NCI-H82 treated with DMSO at 0.1 percent for 48 hours (cell line): ENCODE measurements at regions not wholly inside any gene's neighbourhood (a gene's known extent, or its start where the extent isn't known, plus 50 kb on each side); places are given as distances from the start of the nearest gene placed in this dataset.

Experiments
- DNase-seq: peaks from one replicate; lab custom pipeline; 2025; ENCODE audit not compliant: unreplicated experiment; lab: John Stamatoyannopoulos, UW

- no peak for DNase-seq
Observed at GRCh38 chr11:36874291-36874690, 276.3 kb upstream of the RAG2 start.

- no peak for DNase-seq
Observed at GRCh38 chr11:36870361-36870760, 272.3 kb upstream of the RAG2 start.

GRCh38 chr11:36868380-36868779, 270.3 kb upstream of the RAG2 start:
- no peak for DNase-seq

GRCh38 chr11:36865846-36866245, 267.8 kb upstream of the RAG2 start:
- DNase-seq, result no peak

- DNase-seq, result no peak
Observed at GRCh38 chr11:36854875-36855274, 256.8 kb upstream of the RAG2 start.

- no peak for DNase-seq
Observed at GRCh38 chr11:36848660-36849059, 250.6 kb upstream of the RAG2 start.

GRCh38 chr11:36840378-36840777, 242.3 kb upstream of the RAG2 start:
- DNase-seq, result no peak

GRCh38 chr11:36837831-36838437, 239.9 kb upstream of the RAG2 start:
- no peak for DNase-seq

GRCh38 chr11:36825251-36825650, 227.2 kb upstream of the RAG2 start:
- DNase-seq, result no peak

- DNase-seq, result no peak
Observed at GRCh38 chr11:36824349-36824748, 226.3 kb upstream of the RAG2 start.

GRCh38 chr11:36822829-36823228, 224.8 kb upstream of the RAG2 start:
- no peak for DNase-seq

GRCh38 chr11:36818410-36818809, 220.4 kb upstream of the RAG2 start:
- DNase-seq, result no peak

- no peak for DNase-seq
Observed at GRCh38 chr11:36817336-36817965, 219.4 kb upstream of the RAG2 start.

- no peak for DNase-seq
Observed at GRCh38 chr11:36809303-36809702, 211.3 kb upstream of the RAG2 start.

GRCh38 chr11:36807871-36808270, 209.8 kb upstream of the RAG2 start:
- no peak for DNase-seq

GRCh38 chr11:36803084-36803483, 205.0 kb upstream of the RAG2 start:
- DNase-seq, result peak; percentile 71

GRCh38 chr11:36792996-36793914, 195.2 kb upstream of the RAG2 start:
- DNase-seq, result no peak

GRCh38 chr11:36791957-36792356, 193.9 kb upstream of the RAG2 start:
- DNase-seq, result no peak

GRCh38 chr11:36790526-36790925, 192.5 kb upstream of the RAG2 start:
- peak; percentile 19 for DNase-seq

GRCh38 chr11:36783808-36784207, 185.8 kb upstream of the RAG2 start:
- no peak for DNase-seq

GRCh38 chr11:36779791-36780190, 181.8 kb upstream of the RAG2 start:
- no peak for DNase-seq

- no peak for DNase-seq
Observed at GRCh38 chr11:36777311-36777710, 179.3 kb upstream of the RAG2 start.
